ENCODE measurements at regions not wholly inside any gene's neighbourhood (a gene's known extent, or its start where the extent isn't known, plus 50 kb on each side); places are given as distances from the start of the nearest gene placed in this dataset.

GRCh38 chr6:79802657-79803300, 144.6 kb downstream of the ELOVL4 start:
- intact Hi-C loops (cut with micrococcal nuclease) = no loop called here
- Mint-ChIP-seq H3K4me3 (no peak overlapping the region), H3K4me1 (no peaks in the 10 kb centered on the region), H3K27me3 (peaks cover 13% of the 10 kb centered on the region), H3K36me3 (ENCODE audit: low read depth) (no peaks in the 10 kb centered on the region), H3K27ac (no peak overlapping the region), H3K9me3 (peaks cover 1% of the 10 kb centered on the region)
- ATAC-seq (ENCODE audit: low read depth) (no peak), DNase-seq (no peak)
- TF ChIP-seq CTCF (IDR thresholded peaks at IDR 0.05) = no peak
- POLR2A ChIA-PET = no interaction called here
- CTCF ChIA-PET = no interaction called here

GRCh38 chr6:79801362-79801761, 146.0 kb downstream of the ELOVL4 start:
- ATAC-seq (ENCODE audit: low read depth) (no peak), DNase-seq (no peak)
- peaks cover 13% of the 10 kb centered on the region for H3K27me3 Mint-ChIP-seq
- H3K4me3 Mint-ChIP-seq = no peak overlapping the region
- H3K36me3 Mint-ChIP-seq (ENCODE audit: low read depth) = no peaks in the 10 kb centered on the region
- no peaks in the 10 kb centered on the region for H3K4me1 Mint-ChIP-seq
- ChIA-PET POLR2A (no interaction called here), CTCF (no interaction called here)
- intact Hi-C loops (cut with micrococcal nuclease) = no loop called here
- no peak overlapping the region for H3K27ac Mint-ChIP-seq
- H3K9me3 Mint-ChIP-seq = no peaks in the 10 kb centered on the region
- no peak for TF ChIP-seq CTCF (IDR thresholded peaks at IDR 0.05)

GRCh38 chr6:79798841-79799240, 148.5 kb downstream of the ELOVL4 start:
- Mint-ChIP-seq H3K9me3 (no peaks in the 10 kb centered on the region), H3K27ac (no peak overlapping the region), H3K36me3 (ENCODE audit: low read depth) (no peaks in the 10 kb centered on the region), H3K4me1 (no peaks in the 10 kb centered on the region), H3K27me3 (peaks cover 9% of the 10 kb centered on the region), H3K4me3 (no peak overlapping the region)
- DNase-seq = no peak
- ATAC-seq (ENCODE audit: low read depth) = no peak
- TF ChIP-seq CTCF (IDR thresholded peaks at IDR 0.05) = no peak
- intact Hi-C loops (cut with micrococcal nuclease) = no loop called here
- ChIA-PET CTCF (no interaction called here), POLR2A (no interaction called here)

GRCh38 chr6:79797912-79798311, 149.4 kb downstream of the ELOVL4 start:
- POLR2A ChIA-PET = no interaction called here
- CTCF ChIA-PET = no interaction called here
- TF ChIP-seq CTCF (IDR thresholded peaks at IDR 0.05) = no peak
- no peaks in the 10 kb centered on the region for H3K4me1 Mint-ChIP-seq
- H3K9me3 Mint-ChIP-seq = no peaks in the 10 kb centered on the region
- ATAC-seq (ENCODE audit: low read depth) (no peak), DNase-seq (no peak)
- no peak overlapping the region for H3K27ac Mint-ChIP-seq
- no peaks in the 10 kb centered on the region for H3K36me3 Mint-ChIP-seq (ENCODE audit: low read depth)
- peaks cover 8% of the 10 kb centered on the region for H3K27me3 Mint-ChIP-seq
- H3K4me3 Mint-ChIP-seq = no peak overlapping the region
- intact Hi-C loops (cut with micrococcal nuclease) = no loop called here

GRCh38 chr6:79797163-79797764, 150.1 kb downstream of the ELOVL4 start:
- H3K9me3 Mint-ChIP-seq = no peaks in the 10 kb centered on the region
- no peak overlapping the region for H3K27ac Mint-ChIP-seq
- intact Hi-C loops (cut with micrococcal nuclease) = no loop called here

More at GRCh38 chr6:79797163-79797764, 150.1 kb downstream of the ELOVL4 start:
- POLR2A ChIA-PET = no interaction called here
- H3K4me3 Mint-ChIP-seq = no peak overlapping the region
- DNase-seq = no peak
- H3K36me3 Mint-ChIP-seq (ENCODE audit: low read depth) = no peaks in the 10 kb centered on the region
- no peak for ATAC-seq (ENCODE audit: low read depth)
- no peak for TF ChIP-seq CTCF (IDR thresholded peaks at IDR 0.05)
- CTCF ChIA-PET = no interaction called here
- peaks cover 7% of the 10 kb centered on the region for H3K27me3 Mint-ChIP-seq
- H3K4me1 Mint-ChIP-seq = no peaks in the 10 kb centered on the region
